RKO (cell line): ENCODE measurements at regions not wholly inside any gene's neighbourhood (a gene's known extent, or its start where the extent isn't known, plus 50 kb on each side); places are given as distances from the start of the nearest gene placed in this dataset.
A peak's percentile ranks its signal among the peaks of the same experiment; 100 is the strongest.

Experiments used
- DNase-seq: peaks from one replicate; pipeline ENCODE4 v3.0.0-alpha.2; 2016; ENCODE audit warnings: low spot score

DNA sequence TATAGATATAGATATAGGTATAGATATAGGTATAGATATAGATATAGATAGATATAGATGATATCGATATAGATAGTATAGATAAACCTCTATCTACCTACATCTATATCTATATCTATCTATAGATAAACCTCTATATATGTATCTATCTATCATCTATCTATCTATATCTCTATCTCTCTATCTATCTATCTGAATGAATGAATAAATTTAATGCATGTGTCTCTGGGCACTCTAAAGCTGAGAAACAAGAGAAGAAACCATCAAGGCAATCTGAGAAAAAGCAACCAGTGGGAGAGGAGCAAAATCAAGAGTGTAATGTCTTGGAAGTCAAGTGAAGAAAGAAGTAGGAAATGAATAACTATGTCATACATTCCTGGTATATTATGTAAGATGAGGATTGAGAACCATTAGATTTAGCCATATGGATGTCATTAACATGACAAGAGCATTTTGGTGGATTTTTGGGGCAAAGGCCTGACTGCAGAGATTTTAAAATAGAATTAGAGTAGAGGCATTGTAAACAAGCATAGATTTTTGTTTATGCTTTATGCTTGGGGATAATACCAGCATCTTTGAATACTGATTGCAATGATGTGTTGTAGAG is 1262.7 kb upstream of the MIR17HG start:
- DNase-seq: no peak

DNA sequence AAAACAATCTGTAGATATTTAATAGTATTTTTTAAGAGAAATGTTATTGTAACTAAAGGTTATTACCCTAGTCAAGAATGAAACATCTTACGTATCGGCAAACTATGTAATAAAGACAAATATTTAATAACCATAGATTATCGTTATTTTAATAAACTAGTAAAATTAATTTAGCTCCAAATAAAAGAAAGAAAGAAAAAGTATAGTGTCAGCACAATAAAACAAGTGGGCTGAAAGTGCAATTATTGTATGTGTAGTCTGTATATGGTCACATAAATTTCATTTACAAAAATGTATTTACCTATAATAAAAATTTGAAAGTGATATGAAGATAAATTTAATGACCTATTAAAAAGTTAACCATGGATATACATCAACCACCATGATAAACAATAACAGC is 1258.4 kb upstream of the MIR17HG start:
- DNase-seq: no peak

DNA sequence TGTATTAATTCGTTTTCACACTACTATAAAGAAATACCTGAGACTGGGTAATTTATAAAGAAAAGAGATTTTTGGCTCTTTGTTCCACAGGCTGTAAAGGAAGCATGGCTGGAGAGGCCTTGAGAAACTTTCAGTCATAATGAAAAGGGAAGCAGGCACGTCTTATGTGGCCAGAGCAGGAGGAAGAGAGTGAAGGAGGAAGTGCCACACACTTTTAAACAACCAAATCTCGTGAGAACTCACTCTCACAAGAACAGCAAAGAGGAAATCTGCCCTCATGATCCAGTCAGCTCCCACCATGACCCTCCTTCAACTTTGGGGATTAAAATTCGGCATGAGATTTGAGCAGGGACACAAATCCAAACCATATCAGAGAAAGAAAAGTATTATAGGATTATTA is 1255.9 kb upstream of the MIR17HG start:
- DNase-seq: no peak

DNA sequence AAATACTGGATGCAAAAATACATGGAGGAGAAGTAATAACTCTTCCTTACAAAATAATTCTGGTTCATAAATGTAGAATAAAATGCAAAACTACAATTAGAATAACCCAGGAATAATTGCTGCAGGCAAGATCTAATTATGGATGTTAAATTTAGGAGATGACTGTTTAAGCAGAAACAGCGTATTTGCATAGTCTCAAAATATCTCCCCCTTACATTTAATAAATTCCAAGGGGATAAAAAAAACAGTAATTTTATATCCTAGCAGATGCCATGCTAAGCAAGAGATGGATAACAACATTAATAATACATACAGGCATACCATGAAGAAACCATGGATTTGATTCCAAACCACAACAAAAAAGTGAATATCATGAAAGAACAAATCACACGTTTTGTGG is 1253.1 kb upstream of the MIR17HG start:
- no peak for DNase-seq

DNA sequence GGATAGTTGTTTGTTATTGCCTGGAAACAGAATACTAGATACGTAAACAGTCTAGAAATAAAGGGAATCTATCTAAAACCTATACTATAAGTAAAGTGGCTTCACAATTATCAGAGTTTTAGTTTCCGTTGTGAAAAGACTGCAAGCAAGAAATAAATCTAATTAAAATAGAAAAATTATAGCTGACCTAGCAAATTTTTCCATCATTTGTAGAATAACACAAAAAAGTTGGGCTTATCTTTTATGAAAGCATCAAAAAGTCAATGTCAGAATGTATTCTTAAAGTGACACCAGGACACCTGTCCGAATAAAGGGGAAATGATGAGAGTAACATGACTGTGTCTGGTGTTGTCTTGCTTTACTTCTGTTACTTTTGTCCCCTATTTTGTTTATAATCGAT is 1248.9 kb upstream of the MIR17HG start:
- no peak for DNase-seq

DNA sequence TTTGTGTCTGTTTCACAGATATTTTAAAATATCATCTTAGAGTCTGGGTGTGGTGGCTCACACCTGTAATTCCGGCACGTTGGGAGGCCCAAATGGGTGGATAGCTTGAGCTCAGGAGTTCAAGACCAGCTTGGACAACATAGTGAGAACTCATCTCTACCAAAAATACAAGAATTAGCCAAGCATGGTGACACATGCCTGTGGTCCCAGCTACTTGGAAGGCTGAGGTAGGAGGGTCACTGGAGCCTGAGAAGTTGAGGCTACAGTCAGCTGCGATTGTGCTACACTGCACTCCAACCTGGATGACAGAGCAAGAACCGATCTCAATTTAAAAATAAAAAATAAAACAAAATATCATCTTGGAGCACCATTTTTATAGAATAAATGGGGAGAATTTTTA is 1247.6 kb upstream of the MIR17HG start:
- DNase-seq: no peak

DNA sequence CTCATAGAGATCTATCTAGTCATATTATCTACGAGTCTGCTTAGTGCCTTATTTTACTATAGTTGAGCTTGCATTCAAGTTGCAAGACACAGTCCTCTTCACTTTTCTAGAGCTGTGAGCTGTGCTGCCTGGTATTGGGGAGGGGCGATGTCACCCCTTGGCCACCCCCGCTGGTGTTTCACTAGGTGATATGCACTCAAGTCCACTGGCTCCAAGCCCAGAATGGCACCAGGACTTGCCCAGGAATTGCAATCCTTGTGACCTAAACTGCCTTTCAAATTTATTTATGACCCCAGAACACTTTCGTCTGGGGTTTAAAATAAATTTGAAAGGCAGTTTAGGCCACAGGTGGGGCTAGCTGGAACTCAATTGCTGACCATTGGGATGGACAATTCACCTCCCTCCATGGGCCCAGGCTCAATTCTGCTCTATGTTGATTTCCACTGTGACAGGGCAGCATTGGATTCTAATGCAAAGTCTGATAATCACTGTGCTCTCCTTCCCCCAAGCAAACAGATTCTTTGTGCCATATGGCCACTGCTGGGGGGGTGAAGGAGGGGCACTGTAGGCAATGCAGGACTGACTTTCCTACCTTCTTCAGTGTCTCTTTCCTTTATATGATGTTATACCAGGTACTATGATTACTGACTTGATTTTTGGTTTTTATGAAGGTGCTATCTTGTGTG is 1244.2 kb upstream of the MIR17HG start:
- no peak for DNase-seq

DNA sequence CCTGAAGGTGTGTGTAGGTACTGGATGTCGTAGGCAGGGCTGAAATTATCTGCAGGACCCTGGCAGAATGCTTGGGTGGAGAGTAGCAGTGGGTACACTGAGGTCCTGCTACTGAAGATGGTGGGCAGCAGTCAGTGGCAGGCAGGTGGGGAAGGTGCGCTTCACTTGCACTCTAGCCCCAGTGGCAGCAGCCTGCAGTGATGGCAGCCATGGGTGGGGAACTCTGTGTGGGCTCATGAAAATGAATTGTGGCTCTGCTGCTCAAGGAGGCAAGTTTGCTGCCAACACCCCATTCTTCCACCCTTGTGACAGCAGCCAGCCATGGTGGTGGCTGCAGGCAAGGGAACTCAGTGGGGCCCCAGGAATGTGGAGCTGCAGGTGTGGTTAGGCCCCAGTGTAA is 1242.7 kb upstream of the MIR17HG start:
- no peak for DNase-seq

DNA sequence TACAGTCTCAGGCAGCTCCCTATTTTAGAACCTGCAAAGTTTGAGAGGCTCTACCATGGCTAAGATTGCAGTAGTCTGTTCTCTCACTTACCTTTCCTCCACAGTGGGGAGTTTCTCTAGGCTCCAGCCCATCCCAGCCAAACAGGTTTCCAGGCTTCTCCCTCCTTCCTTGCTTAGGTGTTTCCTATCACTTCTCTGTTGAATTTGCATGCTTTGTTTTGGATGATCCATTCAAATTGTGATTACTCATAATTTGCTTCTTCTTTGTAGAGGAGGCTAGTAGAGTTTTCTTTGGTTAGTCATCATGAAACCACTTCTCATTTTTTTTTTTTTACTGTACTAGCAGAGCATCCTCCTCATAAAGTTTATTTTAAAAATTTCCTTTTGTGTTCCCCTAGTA is 1242.2 kb upstream of the MIR17HG start:
- peak; percentile 31 for DNase-seq

DNA sequence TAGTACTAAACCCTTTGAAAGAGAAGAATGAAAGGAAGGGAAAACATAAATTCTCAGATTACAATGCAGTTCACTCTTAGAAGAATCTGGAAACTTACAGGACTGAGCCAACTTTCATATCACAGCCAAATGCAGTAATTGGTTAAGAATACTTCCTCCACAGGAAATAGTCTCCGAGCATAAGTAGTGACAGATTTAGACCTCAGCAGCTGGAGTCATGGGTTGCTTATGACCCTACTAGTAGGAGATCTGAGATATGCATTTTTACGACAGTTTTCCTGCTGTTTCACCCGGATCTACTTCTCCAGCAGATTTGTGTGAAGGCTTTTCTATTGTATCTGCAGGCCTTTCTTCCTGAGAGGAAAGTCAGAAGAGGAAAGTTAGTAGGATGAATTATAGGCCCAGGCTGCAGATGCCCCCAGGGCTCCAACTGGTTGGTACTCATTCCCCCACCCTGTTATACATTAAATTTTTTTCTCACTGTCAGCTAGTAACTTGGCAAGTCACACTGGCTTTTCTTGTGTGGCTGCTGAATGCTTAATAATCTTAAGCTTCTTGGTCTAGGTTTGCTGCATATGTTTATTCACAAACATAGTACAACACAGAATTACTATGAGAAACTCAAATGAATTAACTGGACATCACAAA is 1241.5 kb upstream of the MIR17HG start:
- DNase-seq: no peak

DNA sequence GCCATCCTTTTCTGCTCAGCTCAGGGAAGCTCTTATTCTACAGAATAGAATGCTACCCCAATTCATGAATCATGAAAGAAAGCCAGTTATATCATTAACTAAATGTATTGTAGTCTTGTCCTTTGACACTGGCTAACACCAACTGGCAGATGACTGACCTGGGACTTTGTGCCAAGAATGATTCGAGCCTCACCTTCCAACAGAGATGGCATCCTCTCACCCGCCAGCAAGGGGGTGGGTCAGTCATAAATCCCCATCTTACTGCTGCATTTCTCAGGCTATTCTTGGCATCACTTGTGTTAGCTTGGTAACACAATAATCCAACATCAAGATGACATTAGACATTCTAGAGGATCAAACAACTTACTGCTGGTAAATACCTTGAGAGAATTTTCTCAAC is 1239.8 kb upstream of the MIR17HG start:
- DNase-seq: no peak

DNA sequence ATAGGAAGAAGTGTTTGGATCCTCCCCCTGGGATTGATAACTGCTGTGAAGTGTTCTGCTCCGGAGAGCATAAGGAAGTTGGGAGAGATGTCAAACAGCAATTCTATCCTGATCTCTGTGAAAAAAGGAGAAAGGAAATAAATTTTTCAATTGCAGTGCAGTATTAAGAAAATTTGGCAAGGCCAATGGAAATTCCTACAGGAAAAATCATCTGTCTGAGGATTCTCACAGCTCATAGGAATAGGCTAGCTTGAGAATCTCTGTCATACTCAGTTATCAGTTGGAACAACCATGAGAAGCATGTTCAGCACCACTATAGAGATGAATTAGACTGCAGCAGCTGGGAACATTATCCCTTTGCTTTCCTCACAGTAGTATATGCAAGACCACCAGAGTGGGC is 1238.9 kb upstream of the MIR17HG start:
- DNase-seq: no peak

DNA sequence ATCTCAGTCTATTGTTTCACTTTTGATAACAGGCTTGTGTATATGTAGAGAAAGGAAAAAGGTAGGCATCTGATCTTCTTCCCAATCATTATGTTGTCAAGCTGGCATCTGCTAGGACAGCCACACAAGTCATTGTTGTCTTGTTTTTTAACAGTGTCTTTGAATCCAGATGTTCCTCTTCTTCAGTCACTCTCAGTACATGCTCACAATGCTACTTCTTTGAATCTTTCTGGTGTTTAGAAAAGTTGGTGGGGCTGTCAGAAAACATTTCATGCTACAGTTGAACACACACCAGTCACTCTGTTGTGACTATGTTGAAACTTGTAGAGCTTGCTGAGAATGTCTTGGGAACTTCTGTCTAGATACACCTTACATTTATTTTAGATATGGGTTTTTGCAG is 1231.4 kb upstream of the MIR17HG start:
- DNase-seq: no peak

DNA sequence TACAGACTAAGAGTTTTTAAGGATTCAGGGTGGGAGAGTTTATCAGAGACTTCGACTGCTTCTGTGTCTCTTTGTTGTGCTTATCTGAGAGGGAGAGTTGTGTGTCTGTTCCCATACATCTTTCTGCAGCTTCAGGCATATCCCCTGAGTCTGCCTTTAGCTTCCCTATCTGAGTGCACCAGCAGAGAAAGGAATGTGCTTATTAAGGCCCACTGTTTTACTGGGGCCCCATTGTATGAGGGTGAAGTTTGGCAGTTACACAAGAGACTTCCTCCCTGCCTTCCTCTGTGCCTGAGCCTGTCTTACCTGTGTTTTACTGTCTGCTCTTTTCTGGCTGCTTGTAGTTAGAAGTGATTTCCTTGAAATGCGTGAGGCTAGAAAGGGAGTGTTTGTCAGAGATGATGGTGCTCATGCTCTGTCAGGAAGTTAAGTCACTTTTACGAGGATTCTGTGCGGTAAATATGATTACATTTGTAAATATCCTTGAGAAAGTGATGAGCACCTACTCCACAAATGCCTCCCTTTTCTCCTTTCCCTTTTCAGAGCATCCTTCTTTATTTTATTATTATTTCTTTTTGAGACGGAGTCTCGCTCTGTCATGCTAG is 1228.9 kb upstream of the MIR17HG start:
- no peak for DNase-seq

DNA sequence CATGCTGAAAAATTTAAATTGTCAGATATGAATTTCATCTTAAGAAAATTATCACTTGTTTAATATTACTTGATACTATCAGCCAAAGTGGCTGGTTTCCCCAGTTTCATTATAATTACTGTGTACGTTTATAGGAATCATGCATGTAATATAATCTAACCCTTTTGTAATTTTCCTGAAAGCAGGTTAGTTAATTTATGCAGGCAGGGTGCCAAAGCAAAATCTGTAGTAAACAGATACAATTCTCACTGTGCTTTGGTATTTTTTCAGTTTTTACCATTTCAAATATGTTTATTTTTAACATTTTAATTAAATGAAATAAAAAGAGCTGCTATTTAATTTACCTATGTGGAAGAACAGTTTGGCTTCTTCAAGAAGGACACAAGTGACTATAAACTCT is 1227.5 kb upstream of the MIR17HG start:
- no peak for DNase-seq

DNA sequence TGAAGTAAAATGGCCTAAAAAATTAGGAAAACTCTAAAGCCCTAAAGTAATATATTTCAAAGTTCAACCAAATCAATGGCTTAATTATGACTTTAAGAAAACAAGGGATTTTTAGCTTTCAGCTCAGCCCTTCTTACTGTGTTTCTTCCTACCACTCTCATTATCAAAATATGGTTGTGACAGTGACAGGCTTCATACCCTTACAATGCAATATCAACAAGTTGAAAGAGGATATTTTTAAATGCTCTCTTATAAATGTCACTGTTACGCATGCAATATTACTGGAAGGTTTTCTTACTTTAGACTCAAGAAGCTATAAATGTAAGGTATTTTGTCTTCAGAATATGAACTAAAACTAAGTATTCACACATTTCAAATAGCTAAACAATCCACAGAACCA is 1225.7 kb upstream of the MIR17HG start:
- no peak for DNase-seq

DNA sequence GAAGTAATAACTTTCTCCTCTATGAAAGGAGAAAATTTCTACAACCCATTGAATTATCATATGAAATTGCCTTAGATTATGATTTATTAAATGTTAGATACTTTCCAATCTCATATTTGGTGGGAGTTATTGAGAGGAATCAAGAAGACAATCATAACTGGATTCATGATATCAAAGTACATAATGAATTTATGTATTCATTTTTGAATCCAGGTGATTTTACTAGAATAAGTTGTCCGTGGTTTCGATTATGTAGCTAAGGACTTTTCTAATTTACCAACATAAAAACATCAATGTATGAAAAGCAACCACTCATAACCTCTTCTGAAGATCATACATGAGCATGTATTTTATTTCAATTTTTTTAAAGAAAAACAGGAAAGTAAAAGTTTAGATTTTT is 1225.0 kb upstream of the MIR17HG start:
- no peak for DNase-seq

DNA sequence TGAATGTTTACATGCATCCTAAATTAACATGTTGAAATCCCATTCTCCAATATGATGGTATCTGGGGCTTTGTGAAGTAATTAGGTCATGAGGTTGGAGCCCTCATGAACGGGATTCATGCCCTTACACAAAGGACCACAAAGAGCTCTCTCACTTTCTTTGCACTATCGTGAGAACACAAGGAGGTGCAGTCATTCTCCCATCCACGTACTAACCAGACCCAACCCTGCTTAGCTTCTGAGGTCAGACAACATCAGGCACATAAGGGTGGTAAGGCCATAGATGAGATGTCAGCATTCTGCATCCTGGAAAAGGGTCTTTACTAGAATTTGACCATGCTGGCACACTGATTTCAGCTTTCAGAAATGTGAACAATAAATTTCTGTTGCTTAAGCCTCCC is 1211.9 kb upstream of the MIR17HG start:
- DNase-seq: no peak

DNA sequence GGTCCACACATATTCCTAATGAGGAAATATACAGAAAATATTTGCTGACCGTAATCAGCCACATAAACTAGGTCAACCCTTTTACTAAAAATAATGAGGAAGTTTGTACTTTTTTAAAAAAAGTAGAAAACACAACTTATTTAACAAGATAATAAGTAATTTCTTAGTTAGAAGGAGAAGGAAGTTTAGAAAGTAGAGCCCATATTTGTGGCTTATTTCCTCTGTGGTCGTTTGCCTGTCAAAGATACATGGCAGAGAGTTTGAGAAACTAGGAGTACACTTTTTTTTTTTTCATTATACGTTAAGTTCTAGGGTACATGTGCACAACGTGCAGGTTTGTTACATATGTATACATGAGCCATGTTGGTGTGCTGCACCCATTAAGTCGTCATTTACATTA is 1205.2 kb upstream of the MIR17HG start:
- no peak for DNase-seq

DNA sequence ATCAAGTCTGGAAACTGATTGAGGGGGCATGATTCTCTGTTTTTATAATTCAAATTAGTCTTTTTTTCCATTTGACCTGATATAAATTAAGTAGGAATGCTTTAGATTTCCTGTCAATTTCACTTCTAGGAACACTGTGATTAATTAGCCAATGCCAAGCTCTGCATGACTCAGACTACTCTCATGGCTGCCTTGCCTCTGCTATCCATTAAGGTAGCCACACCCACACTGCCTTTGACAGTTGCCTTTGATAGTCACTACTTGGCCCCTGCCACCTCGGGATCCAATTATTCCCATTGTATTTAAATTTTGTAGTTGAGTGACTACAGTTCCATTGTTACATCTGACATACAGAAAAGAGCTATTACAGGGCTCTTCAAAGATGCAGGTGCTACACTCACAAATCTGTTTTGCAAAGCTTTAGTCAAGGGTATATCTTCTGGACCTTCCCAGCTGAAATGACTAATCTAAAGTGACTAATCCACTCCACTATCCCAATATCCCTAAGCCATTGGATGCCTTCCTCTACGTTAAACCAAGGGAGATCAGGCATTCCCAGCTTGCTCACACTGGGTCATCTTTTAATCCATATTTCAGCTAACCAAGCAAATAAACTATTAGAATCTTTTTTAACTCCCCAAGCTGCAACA is 1193.1 kb upstream of the MIR17HG start:
- DNase-seq: peak; percentile 20

DNA sequence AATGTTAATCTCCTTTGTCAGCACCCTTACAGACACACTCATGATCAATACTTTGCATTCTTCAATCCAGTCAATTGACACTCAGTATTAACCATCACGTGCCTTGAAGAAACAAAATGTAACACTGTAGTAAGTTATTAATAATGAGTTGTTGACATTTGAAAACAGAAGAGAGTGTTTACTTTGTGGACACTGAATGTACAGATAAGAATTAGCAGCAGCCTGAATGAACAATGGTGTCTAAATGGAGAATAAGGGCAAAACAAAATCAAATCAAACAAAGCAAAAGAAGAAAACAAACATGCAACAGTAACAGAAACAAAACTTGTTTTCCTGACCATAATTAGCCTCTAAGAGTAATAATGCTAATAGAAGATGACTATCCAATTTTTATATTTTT is 1191.1 kb upstream of the MIR17HG start:
- no peak for DNase-seq

DNA sequence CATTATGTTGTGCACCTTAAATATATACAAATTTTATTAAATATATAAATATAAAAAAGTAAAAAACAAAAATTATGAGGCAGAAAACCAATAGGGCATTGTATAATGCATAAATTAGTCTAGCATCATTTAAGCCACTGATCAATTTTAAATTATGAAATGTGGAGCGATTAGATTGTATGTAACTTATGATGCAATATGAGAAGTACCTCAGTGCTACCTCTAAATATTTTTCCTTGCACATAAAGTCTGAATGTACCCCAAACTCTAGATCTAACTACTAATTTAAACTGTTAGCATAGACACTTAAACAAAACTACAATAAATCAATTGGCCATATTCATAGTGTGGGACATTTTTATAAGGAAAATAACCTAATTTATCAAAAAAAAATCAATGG is 1178.5 kb upstream of the MIR17HG start:
- no peak for DNase-seq

DNA sequence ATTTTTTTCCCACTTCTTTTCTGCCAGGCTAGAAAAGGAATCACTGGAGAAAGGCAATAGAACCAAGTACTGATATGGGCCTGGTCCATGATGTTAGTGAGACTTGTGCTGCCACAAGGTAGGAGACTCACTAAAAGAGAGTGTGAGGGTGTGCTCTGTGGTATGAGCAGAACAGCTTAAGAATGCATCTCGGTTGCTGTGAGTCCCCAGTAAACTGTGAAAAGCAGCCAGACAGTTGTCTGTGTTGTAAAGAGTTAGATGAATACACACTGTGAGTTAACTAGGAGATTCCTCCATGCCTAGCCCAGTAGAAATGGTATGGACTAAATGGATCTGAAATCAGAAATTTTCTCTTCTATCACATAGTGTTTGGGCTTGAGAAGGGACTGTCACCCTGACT is 1177.3 kb upstream of the MIR17HG start:
- no peak for DNase-seq
